IMR-90 (cell line): ENCODE measurements at regions not wholly inside any gene's neighbourhood (a gene's known extent, or its start where the extent isn't known, plus 50 kb on each side); places are given as distances from the start of the nearest gene placed in this dataset.

Source experiments
- ATAC-seq: fragments of 200-7000 bp; cut with Tn5 transposase; 2 replicates; pipeline ENCODE4 v1.9.1; 2020; ENCODE audit warnings: low read depth, mild to moderate bottlenecking, moderate library complexity
- BruUV-seq: library from RNA; stranded (reverse); fragments of 400-500 nt; replicated peaks from 2 replicates; lab custom pipeline; 2021; lab: Mats Ljungman, UMichigan
- CTCF ChIA-PET: fragments of 300-600 bp; formaldehyde crosslinking; extraction: SDS; loops from one replicate; lab custom pipeline; 2021; ENCODE audit warnings: antibody characterized with exemption; lab: Yijun Ruan, JAX
- POLR2A ChIA-PET: fragments of 300-600 bp; sonication (Branson Sonifier 250); formaldehyde crosslinking; loops from one replicate; lab custom pipeline; 2022; ENCODE audit warnings: antibody characterized with exemption; ENCODE audit not compliant: unreplicated experiment; lab: Charles Lee
- DNase-seq: peaks from one replicate; pipeline ENCODE4 v3.0.0; 2013
- H2AFZ ChIP-seq: replicated peaks from 2 replicates; pipeline ENCODE3; 2013; ENCODE audit warnings: low read length, mild to moderate bottlenecking; ENCODE audit not compliant: poor library complexity
- H2AK5ac ChIP-seq: 2 replicates; pipeline ENCODE4 v1.6.1; 2013; ENCODE audit warnings: low read depth, low read length, inconsistent platforms
- H2AK9ac ChIP-seq: replicated peaks from 2 replicates; pipeline ENCODE3; 2013; ENCODE audit warnings: mild to moderate bottlenecking, low read depth, low read length, moderate library complexity; ENCODE audit not compliant: poor library complexity
- H2BK120ac ChIP-seq: 2 replicates; pipeline ENCODE4 v1.6.1; 2013; ENCODE audit warnings: low read depth, low read length, inconsistent platforms
- H2BK15ac ChIP-seq: 3 replicates; pipeline ENCODE4 v1.6.1; 2013; ENCODE audit warnings: low read depth, low read length, inconsistent platforms
- H2BK20ac ChIP-seq: 2 replicates; pipeline ENCODE4 v1.6.1; 2013; ENCODE audit warnings: low read depth, mild to moderate bottlenecking, inconsistent platforms, low read length, moderate library complexity
- H2BK5ac ChIP-seq: 2 replicates; pipeline ENCODE4 v1.6.1; 2013; ENCODE audit warnings: mild to moderate bottlenecking, low read depth, low read length, inconsistent platforms; ENCODE audit not compliant: poor library complexity, severe bottlenecking
- H3K14ac ChIP-seq: replicated peaks from 2 replicates; pipeline ENCODE4 v1.6.1; 2013; ENCODE audit warnings: low read depth, low read length, inconsistent platforms
- H3K18ac ChIP-seq: 2 replicates; pipeline ENCODE4 v1.6.1; 2013; ENCODE audit warnings: low read depth, low read length, control low read depth
- H3K23ac ChIP-seq: 2 replicates; pipeline ENCODE4 v1.6.1; 2013; ENCODE audit warnings: low read depth, low read length, inconsistent platforms
- H3K27ac ChIP-seq: 2 replicates; pipeline ENCODE4 v1.5.1; 2013; ENCODE audit warnings: mild to moderate bottlenecking, control low read depth, low read length; ENCODE audit not compliant: insufficient read depth
- H3K27me3 ChIP-seq: 2 replicates; pipeline ENCODE4 v1.6.1; 2013; ENCODE audit warnings: low read length; ENCODE audit not compliant: control insufficient read depth, insufficient read depth
- H3K36me3 ChIP-seq: 2 replicates; pipeline ENCODE4 v1.6.1; 2013; ENCODE audit warnings: low read length, mixed read lengths; ENCODE audit not compliant: control insufficient read depth, insufficient read depth
- H3K4ac ChIP-seq: 2 replicates; pipeline ENCODE4 v1.6.1; 2013; ENCODE audit warnings: low read depth, low read length, inconsistent platforms
- H3K4me1 ChIP-seq: 2 replicates; pipeline ENCODE4 v1.6.1; 2013; ENCODE audit warnings: low read length, mixed read lengths; ENCODE audit not compliant: control insufficient read depth, insufficient read depth
- H3K4me2 ChIP-seq: 2 replicates; pipeline ENCODE4 v1.6.1; 2013; ENCODE audit warnings: low read depth, mild to moderate bottlenecking, control low read depth, low read length, moderate library complexity
- H3K4me3 ChIP-seq: 2 replicates; pipeline ENCODE4 v1.5.1; 2013; ENCODE audit warnings: low read depth, mild to moderate bottlenecking, control low read depth, low read length, moderate library complexity; ENCODE audit not compliant: insufficient read depth
- H3K56ac ChIP-seq: 2 replicates; pipeline ENCODE4 v1.6.1; 2013; ENCODE audit warnings: low read length, inconsistent platforms; ENCODE audit not compliant: insufficient read depth; ENCODE audit errors: extremely low read depth
- H3K79me1 ChIP-seq, 2 experiments: 2 replicates each; pipeline ENCODE4 v1.6.1; 2013; ENCODE audit warnings: low read length in 2 of 2, inconsistent platforms in 1 of 2, low read depth in 1 of 2
- H3K9ac ChIP-seq: 2 replicates; pipeline ENCODE4 v1.6.1; 2013; ENCODE audit warnings: low read depth, low read length, control low read depth
- H3K9me1 ChIP-seq: 2 replicates; pipeline ENCODE4 v1.6.1; 2013; ENCODE audit warnings: low read length, inconsistent platforms; ENCODE audit not compliant: insufficient read depth
- H3K9me3 ChIP-seq: 2 replicates; pipeline ENCODE4 v1.6.1; 2013; ENCODE audit warnings: low read length; ENCODE audit not compliant: control insufficient read depth, insufficient read depth
- H4K20me1 ChIP-seq: 2 replicates; pipeline ENCODE4 v1.6.1; 2013; ENCODE audit warnings: low read length, inconsistent platforms; ENCODE audit not compliant: insufficient read depth
- H4K5ac ChIP-seq: 2 replicates; pipeline ENCODE4 v1.6.1; 2013; ENCODE audit warnings: mild to moderate bottlenecking, low read depth, low read length, control low read depth
- H4K8ac ChIP-seq, 2 experiments: 2 replicates each; pipeline ENCODE4 v1.6.1; 2013; ENCODE audit warnings: low read depth in 2 of 2, low read length in 2 of 2, control low read depth in 1 of 2, inconsistent platforms in 1 of 2
- H4K91ac ChIP-seq: 2 replicates; pipeline ENCODE4 v1.6.1; 2013; ENCODE audit warnings: low read depth, low read length, inconsistent platforms; ENCODE audit not compliant: insufficient read depth
- CEBPB ChIP-seq: IDR thresholded peaks from 2 replicates; pipeline ENCODE4 v1.6.1; 2012; ENCODE audit warnings: low read depth, low read length, improper control_type of control experiment
- MAFK ChIP-seq: IDR thresholded peaks from 2 replicates; pipeline ENCODE4 v1.6.1; 2012; ENCODE audit warnings: low read depth, low read length, improper control_type of control experiment
- MAZ ChIP-seq: IDR thresholded peaks from 2 replicates; pipeline ENCODE4 v1.6.1; 2012; ENCODE audit warnings: low read depth, mild to moderate bottlenecking, low read length, improper control_type of control experiment, moderate library complexity, borderline replicate concordance
- RAD21 ChIP-seq: IDR thresholded peaks from 2 replicates; pipeline ENCODE4 v1.6.1; 2012; ENCODE audit warnings: low read length, improper control_type of control experiment
- SMC3 ChIP-seq: fragments of 150-350 bp; IDR thresholded peaks from 2 replicates; pipeline ENCODE4 v1.6.1; 2016; ENCODE audit warnings: low read depth, mild to moderate bottlenecking, antibody characterized with exemption, low read length, moderate library complexity
- WGBS, 2 experiments: methylation state at CpG; one replicate each; pipeline versions ENCODE4 v1.1.5 to v1.1.7; 2013; ENCODE audit warnings: missing lambda C conversion rate in 2 of 2; ENCODE audit not compliant: insufficient read length in 1 of 2; ENCODE audit errors: extremely low coverage in 2 of 2; 5-methylcytosine and 5-hydroxymethylcytosine counted together
- dilution Hi-C: fragments of 300-500 bp; cut with HindIII; formaldehyde crosslinking; loops from one replicate; pipeline ENCODE4 v1.14.3; 2018; ENCODE audit warnings: low sequenced_read_pairs; ENCODE audit not compliant: unreplicated experiment
- in situ Hi-C: fragments of 300-500 bp; cut with MboI; formaldehyde crosslinking; loops from 3 replicates; pipeline ENCODE4 v1.14.3; 2019; ENCODE audit warnings: low sequenced_read_pairs, inconsistent platforms, mixed read lengths
- intact Hi-C: fragments of 100-400 bp; cut with micrococcal nuclease; formaldehyde crosslinking; loops from 2 replicates; pipeline ENCODE4 v1.10.0; 2022
- TF ChIP-seq, protein P1 (sequence below): fragments of 150-350 bp; IDR thresholded peaks from 2 replicates; pipeline ENCODE4 v1.6.1; 2016; ENCODE audit warnings: low read depth, mild to moderate bottlenecking, low read length, moderate library complexity, borderline replicate concordance

DNA sequence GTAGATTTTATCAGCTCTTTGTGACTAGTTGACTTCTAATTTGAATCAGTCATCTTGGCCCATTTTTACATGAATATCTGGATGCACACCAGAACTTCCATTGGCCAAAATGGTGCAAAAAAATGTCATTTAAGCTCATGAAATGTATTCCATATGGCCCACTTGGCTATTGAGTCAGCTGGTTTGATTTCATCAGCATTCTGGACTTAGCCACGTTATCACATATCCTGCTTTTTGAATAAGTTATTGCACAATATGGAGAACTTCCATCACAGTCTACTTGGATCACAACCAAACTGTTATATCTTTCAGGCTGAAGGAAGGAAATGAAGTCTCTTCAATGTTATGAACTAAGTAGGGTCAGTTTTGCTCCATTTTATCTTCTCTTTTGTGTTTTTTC, 640.6 kb downstream of the PCDH7 start:
- Histone ChIP-seq H3K18ac (no peak overlapping the region), H4K91ac (no peak overlapping the region), H4K8ac (no peak overlapping the region), H3K4me2 (no peak overlapping the region), H2AK9ac (no peak overlapping the region), H4K5ac (no peak overlapping the region), H3K56ac (no peak overlapping the region), H3K79me1 (no peaks in the 10 kb centered on the region), H3K4me3 (no peak overlapping the region), H2BK20ac (no peak overlapping the region), H2AFZ (no peak overlapping the region), H3K23ac (no peak overlapping the region), H3K9me1 (no peaks in the 10 kb centered on the region), H3K27me3 (no peaks in the 10 kb centered on the region), H2BK120ac (no peak overlapping the region), H3K4me1 (no peaks in the 10 kb centered on the region), H3K9me3 (no peaks in the 10 kb centered on the region), H4K20me1 (no peaks in the 10 kb centered on the region), H2BK5ac (no peak overlapping the region), H2BK15ac (no peak overlapping the region), H3K27ac (no peak overlapping the region), H2AK5ac (no peak overlapping the region), H3K4ac (no peak overlapping the region), H3K36me3 (no peaks in the 10 kb centered on the region), H3K9ac (no peak overlapping the region), H3K14ac (no peak overlapping the region)
- intact Hi-C loops (no loop called here), dilution Hi-C loops (no loop called here), in situ Hi-C loops (no loop called here)
- TF ChIP-seq MAFK (no peak), SMC3 (no peak), MAZ (no peak), RAD21 (no peak), CEBPB (peak; percentile 92)
- TF ChIP-seq, protein P1, sequence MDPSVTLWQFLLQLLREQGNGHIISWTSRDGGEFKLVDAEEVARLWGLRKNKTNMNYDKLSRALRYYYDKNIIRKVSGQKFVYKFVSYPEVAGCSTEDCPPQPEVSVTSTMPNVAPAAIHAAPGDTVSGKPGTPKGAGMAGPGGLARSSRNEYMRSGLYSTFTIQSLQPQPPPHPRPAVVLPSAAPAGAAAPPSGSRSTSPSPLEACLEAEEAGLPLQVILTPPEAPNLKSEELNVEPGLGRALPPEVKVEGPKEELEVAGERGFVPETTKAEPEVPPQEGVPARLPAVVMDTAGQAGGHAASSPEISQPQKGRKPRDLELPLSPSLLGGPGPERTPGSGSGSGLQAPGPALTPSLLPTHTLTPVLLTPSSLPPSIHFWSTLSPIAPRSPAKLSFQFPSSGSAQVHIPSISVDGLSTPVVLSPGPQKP: no peak
- no CpG with 5 or more reads among the region's 1 CpG for WGBS, 2 experiments
- CTCF ChIA-PET: no interaction called here
- POLR2A ChIA-PET: interaction anchor here (0.6 kb wide), 1 partner anchor 642 kb away, joined by 4 read pairs; no protein-coding TSS in a partner anchor
- no peak for ATAC-seq
- DNase-seq: peak; percentile 64
- BruUV-seq: no TSS peak
